ENCODE measurements at regions not wholly inside any gene's neighbourhood (a gene's known extent, or its start where the extent isn't known, plus 50 kb on each side); places are given as distances from the start of the nearest gene placed in this dataset.

GRCh38 chr16:59123479-59123878, 389.4 kb upstream of the GOT2 start:
- H3K79me2 ChIP-seq (ENCODE audit: control insufficient read depth, insufficient read depth, low read length), result no peaks in the 10 kb centered on the region
- CTCF ChIA-PET, result interaction anchor here (1.0 to 1.1 kb wide), 2 partner anchors 10 to 281 kb away, joined by 3 to 4 read pairs; no protein-coding TSS in a partner anchor
- no peak overlapping the region for H3K4me2 ChIP-seq (ENCODE audit: control insufficient read depth, insufficient read depth)
- no peaks in the 10 kb centered on the region for H3K4me1 ChIP-seq (ENCODE audit: control insufficient read depth, insufficient read depth, low read length)
- DNase-seq (ENCODE audit: low read depth, low spot score) (no peak), FAIRE-seq (no peak), ATAC-seq (no peak)
- H2AFZ ChIP-seq (ENCODE audit: control insufficient read depth, low read depth, low read length), result no peak overlapping the region
- H3K27me3 ChIP-seq (replicated peaks in 1 of 2; ENCODE audit: control insufficient read depth in 2 of 2, insufficient read depth in 2 of 2, low read length in 1 of 2), result no peaks in the 10 kb centered on the region
- SMC1A ChIA-PET (ENCODE audit: uncharacterized antibody, unreplicated experiment), result no interaction called here
- no peaks in the 10 kb centered on the region for H4K20me1 ChIP-seq (ENCODE audit: control insufficient read depth, insufficient read depth)
- no TSS peak for BruUV-seq (replicated peaks)
- H3K4me3 ChIP-seq, result no peak overlapping the region
- no peak overlapping the region for H3K27ac ChIP-seq (ENCODE audit: control insufficient read depth, insufficient read depth)
- no peak for TF ChIP-seq YY1 (IDR thresholded peaks at IDR 0.05; ENCODE audit: low read depth, low read length)
- TF ChIP-seq ATF7 (IDR thresholded peaks at IDR 0.05; ENCODE audit: low read depth), result no peak
- TF ChIP-seq HDAC6 (IDR thresholded peaks at IDR 0.05; ENCODE audit: unreplicated experiment), result no peak
- TF ChIP-seq, protein P1, sequence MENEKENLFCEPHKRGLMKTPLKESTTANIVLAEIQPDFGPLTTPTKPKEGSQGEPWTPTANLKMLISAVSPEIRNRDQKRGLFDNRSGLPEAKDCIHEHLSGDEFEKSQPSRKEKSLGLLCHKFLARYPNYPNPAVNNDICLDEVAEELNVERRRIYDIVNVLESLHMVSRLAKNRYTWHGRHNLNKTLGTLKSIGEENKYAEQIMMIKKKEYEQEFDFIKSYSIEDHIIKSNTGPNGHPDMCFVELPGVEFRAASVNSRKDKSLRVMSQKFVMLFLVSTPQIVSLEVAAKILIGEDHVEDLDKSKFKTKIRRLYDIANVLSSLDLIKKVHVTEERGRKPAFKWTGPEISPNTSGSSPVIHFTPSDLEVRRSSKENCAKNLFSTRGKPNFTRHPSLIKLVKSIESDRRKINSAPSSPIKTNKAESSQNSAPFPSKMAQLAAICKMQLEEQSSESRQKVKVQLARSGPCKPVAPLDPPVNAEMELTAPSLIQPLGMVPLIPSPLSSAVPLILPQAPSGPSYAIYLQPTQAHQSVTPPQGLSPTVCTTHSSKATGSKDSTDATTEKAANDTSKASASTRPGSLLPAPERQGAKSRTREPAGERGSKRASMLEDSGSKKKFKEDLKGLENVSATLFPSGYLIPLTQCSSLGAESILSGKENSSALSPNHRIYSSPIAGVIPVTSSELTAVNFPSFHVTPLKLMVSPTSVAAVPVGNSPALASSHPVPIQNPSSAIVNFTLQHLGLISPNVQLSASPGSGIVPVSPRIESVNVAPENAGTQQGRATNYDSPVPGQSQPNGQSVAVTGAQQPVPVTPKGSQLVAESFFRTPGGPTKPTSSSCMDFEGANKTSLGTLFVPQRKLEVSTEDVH (IDR thresholded peaks at IDR 0.05; ENCODE audit: low read depth, partially characterized antibody), result no peak
- TF ChIP-seq FOS (IDR thresholded peaks at IDR 0.05; ENCODE audit: borderline replicate concordance, extremely low read depth, insufficient read length), result no peak
- no peak for TF ChIP-seq ZNF687 (IDR thresholded peaks at IDR 0.05)
- no peak for TF ChIP-seq SP1 (IDR thresholded peaks at IDR 0.05; ENCODE audit: low read depth, low read length)
- TF ChIP-seq, protein P2, sequence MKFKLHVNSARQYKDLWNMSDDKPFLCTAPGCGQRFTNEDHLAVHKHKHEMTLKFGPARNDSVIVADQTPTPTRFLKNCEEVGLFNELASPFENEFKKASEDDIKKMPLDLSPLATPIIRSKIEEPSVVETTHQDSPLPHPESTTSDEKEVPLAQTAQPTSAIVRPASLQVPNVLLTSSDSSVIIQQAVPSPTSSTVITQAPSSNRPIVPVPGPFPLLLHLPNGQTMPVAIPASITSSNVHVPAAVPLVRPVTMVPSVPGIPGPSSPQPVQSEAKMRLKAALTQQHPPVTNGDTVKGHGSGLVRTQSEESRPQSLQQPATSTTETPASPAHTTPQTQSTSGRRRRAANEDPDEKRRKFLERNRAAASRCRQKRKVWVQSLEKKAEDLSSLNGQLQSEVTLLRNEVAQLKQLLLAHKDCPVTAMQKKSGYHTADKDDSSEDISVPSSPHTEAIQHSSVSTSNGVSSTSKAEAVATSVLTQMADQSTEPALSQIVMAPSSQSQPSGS (IDR thresholded peaks at IDR 0.05; ENCODE audit: low read length), result no peak
- no peak for TF ChIP-seq RB1 (IDR thresholded peaks at IDR 0.05; ENCODE audit: borderline replicate concordance)
- no peak for TF ChIP-seq SMAD1 (IDR thresholded peaks at IDR 0.05; ENCODE audit: low read depth, partially characterized antibody)
- TF ChIP-seq STAT3 (IDR thresholded peaks at IDR 0.05; ENCODE audit: low read depth, low read length), result no peak
- no peak for TF ChIP-seq TAF1 (IDR thresholded peaks at IDR 0.05; ENCODE audit: borderline replicate concordance, low read depth, low read length)
- WGBS (ENCODE audit: insufficient coverage, insufficient replicate concordance, low lambda C conversion rate, missing lambda C conversion rate), result 26% methylated on average over 1 of the region's 1 CpG
- intact Hi-C loops (cut with micrococcal nuclease; ENCODE audit: unreplicated experiment) (no loop called here), in situ Hi-C loops (cut with MboI) (no loop called here)
- H3K9ac ChIP-seq (ENCODE audit: control insufficient read depth, insufficient read depth, low read length), result no peak overlapping the region
- RAD21 ChIA-PET (ENCODE audit: unreplicated experiment), result no interaction called here
- no peaks in the 10 kb centered on the region for H3K36me3 ChIP-seq (ENCODE audit: control insufficient read depth in 2 of 2, insufficient read depth in 2 of 2, low read length in 1 of 2)
- POLR2A ChIA-PET, result no interaction called here
- H3K9me3 ChIP-seq (replicated peaks; ENCODE audit: control insufficient read depth, insufficient read depth, low read length), result no peaks in the 10 kb centered on the region
